HG02870 (cell line): ENCODE measurements at regions not wholly inside any gene's neighbourhood (a gene's known extent, or its start where the extent isn't known, plus 50 kb on each side); places are given as distances from the start of the nearest gene placed in this dataset.

Source experiments
- ATAC-seq: cut with Tn5 transposase; IDR thresholded peaks from one replicate; pipeline ENCODE4 v1.9.1; 2021; ENCODE audit warnings: mild to moderate bottlenecking, moderate library complexity; ENCODE audit not compliant: unreplicated experiment

DNA sequence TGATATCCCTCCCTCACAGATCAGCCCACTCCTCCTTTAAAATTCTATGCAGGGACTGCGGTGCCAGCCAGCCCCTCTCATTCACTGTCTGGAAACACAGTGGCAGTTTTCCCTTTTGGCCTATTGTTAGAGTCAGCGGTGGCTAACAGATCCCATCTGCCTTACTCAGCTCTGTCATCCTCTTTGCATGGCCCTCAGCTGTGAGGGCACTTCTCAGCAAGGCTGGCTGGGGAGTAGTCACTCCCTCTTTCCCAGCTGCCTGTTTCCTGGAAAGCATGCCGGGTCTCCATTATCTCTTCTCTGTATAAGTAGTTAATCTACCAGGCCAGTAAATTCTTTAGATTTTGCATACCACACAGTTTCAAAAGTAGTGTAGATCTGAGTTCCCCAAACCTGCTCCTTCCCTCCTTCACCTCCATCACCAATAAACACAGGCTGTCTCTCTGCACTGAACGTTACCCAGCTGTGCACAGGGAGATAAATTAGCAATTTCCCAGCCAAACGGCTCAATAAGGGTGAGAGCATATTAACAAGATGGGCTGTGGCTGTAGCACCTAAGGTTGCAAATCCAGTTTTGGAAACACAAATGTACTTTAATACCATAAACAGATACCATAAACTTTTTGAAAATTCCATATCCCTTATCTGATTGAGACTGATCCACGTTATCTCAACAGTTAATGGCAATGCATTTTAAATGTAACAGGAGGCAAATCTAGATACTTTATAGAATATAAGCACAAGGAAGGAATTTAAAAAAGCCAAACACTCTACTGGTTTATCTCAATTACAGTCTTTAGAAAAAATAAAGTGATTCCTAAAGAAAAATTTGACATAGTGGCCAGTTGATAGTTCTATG is 229.3 kb downstream of the ANKRD50 start:
- no peak for ATAC-seq

DNA sequence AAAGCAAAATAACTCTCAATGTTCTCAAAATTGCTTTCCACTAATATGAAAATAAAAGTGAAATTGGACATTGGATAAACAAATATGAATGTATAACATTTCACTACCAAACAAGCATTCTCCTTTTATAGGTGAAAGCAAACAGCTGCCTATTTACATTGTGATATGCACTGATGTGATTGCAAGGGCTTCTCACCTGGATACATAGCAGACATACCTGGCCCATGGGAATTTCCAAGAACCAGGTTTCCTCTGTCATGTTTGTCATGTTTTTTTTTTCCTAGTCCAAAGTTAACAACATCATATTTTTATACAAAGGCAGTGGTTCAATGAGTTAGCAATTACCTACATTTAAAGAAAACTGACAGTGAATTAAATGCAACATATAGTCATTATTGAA is 228.5 kb downstream of the ANKRD50 start:
- ATAC-seq = no peak

GRCh38 chr4:124484940-124485339 is 227.6 kb downstream of the ANKRD50 start:
- no peak for ATAC-seq

DNA sequence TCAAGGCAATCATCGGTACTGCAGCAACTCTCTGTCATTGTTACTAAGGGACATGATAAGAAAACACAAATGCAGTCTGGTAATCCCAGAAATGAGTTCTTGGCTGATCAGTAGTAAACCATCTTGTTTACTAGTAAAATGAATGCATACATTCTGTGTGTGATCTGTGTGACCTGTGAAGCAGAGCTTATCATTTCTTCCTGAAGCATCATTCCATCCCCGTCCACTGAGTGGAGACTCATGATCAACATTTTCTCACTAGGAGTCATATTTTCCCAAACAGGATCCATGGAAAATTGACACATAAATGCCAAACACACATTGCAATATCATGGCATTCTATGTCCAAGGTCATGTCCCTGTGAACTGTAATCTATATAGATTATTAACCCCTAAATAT is 226.1 kb downstream of the ANKRD50 start:
- ATAC-seq = no peak

DNA sequence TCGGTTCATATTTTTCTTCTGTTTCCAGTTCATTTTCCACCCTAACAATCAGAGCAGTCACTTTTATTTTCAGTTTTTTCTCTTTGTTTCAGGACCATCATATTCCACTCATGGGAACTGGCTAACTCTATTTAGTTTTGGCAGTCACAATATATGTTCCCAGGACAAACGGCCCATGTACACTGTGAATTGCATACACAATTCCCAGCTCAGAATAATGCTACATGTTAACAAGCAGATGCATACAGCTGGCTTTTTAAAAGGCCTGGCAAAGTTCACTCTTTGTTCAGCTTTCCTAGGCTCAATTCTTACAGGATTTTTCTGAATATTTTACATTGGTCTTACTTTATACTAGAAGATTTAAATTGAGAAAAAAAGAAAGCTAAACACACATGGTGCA is 224.9 kb downstream of the ANKRD50 start:
- ATAC-seq = no peak

GRCh38 chr4:124491361-124492145 is 221.0 kb downstream of the ANKRD50 start:
- ATAC-seq = no peak

DNA sequence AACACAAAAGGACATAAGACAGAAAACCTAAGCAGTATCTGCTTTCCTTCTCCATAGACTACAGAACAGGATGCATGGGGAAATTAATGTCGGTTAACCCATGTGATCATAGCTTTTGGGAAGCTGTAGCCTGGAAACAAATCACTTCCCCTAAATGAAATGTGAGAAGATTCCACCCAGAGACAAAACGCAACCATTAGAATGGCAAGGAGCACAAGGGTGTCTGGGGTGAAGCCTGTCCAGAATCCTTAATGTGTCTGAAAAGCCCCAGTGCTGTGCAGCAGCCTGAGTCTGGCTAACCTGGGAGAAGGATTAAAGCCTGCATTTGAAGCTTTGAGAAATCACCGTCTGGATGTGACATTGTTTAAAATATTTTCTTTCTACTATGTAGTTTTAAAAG is 213.3 kb downstream of the ANKRD50 start:
- no peak for ATAC-seq

- no peak for ATAC-seq
Measured at GRCh38 chr4:124501576-124501975, 211.0 kb downstream of the ANKRD50 start.

GRCh38 chr4:124504431-124504830 is 208.1 kb downstream of the ANKRD50 start:
- no peak for ATAC-seq

GRCh38 chr4:124505211-124505610 is 207.3 kb downstream of the ANKRD50 start:
- ATAC-seq = no peak

GRCh38 chr4:124509151-124509550 is 203.4 kb downstream of the ANKRD50 start:
- ATAC-seq = no peak

DNA sequence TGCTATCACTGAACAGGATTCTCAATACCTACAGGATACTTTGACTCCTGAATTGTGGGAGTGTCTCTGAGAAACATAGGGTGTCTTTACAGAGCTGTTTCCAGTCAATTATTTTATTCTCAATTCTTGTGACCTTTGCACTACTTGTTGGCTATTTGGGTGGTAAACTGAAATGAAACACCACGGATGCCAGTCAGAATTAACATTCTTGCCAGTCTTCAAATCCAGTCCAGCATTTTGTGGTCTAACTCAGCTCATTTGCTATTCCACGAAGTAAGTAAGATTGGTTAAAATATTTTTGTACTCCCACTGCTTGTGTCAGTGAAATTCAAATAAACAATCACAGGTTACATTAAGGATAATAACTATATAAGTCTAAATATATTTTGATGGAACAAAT is 197.9 kb downstream of the ANKRD50 start:
- ATAC-seq = no peak

- ATAC-seq = no peak
Measured at GRCh38 chr4:124515591-124515990, 196.9 kb downstream of the ANKRD50 start.

GRCh38 chr4:124519196-124519595 is 193.3 kb downstream of the ANKRD50 start:
- ATAC-seq = no peak

GRCh38 chr4:124523816-124524215 is 188.7 kb downstream of the ANKRD50 start:
- ATAC-seq = no peak

- ATAC-seq = no peak
Measured at GRCh38 chr4:124525524-124525923, 187.0 kb downstream of the ANKRD50 start.

DNA sequence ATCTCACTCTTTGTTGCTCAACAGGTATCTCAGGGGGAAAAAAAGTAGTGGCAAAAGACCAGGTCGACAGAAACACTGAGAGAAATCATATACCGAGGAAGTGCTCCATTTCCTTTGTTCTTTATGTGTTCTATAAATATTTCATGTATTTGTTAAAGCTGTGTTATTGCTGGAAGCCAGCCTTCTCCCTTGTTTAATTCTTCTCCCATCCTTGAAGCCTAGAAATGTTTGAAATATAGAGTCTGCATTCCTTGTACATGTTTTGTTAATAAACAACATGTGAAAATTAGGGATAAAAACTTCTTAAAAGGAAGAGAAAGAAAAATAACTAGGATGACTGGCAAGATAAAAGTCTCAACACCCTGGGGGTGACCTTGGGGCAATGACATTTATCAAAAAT is 186.2 kb downstream of the ANKRD50 start:
- ATAC-seq = no peak

DNA sequence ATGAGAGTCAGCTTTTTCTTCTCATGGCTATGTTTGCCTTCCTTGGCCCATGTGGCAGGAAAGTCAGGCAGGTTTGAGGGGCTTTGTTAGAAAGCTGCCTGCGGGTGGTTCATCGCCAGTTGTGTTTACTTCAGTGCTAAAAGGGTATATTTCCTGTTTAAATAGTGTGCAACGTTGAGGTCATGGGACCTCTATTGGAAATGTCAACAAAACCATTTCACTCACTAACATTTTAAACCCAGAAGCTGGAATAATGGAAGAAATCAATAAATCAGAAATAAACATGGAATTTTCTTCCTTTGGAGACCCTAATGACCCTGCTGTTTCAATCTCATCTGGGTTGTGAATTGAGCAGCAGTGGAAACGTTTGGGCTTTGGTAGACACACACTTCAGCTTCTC is 185.8 kb downstream of the ANKRD50 start:
- no peak for ATAC-seq

DNA sequence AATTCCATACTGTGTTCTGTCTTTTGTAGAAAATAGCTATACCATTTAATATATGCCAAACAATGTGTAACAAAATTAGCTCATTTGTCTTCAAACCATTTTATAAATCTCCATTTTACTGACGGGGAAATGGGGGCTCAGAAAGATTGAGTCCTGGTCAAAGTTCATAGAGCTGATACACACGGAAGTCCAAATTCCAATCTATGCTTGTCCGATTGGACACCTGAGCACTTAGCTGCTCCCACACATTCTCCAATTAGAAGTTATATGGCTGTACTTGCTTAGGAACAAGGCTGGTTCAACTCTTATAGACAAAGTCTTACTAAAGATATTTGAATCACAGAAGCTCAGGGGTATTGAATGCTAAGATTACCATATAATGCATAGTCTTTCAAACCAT is 185.2 kb downstream of the ANKRD50 start:
- ATAC-seq = no peak

DNA sequence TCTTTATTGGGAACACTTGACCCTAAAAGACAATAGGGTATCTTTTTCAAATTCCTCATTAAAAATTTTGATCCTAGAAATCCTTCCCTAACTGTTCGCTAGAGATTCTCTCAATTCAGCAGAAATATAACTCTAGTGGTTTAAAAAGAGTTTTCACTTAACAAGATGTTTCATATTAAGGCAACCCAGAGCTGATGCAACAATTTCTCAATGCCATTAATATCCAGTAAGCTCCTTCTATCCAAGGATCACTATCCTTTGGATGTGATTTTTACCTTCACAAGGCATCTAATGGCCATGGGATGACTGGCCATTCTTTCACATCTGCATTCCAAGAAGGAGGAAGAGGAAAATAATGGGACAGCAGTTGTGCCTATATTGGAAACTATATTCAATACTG is 183.4 kb downstream of the ANKRD50 start:
- ATAC-seq = no peak

DNA sequence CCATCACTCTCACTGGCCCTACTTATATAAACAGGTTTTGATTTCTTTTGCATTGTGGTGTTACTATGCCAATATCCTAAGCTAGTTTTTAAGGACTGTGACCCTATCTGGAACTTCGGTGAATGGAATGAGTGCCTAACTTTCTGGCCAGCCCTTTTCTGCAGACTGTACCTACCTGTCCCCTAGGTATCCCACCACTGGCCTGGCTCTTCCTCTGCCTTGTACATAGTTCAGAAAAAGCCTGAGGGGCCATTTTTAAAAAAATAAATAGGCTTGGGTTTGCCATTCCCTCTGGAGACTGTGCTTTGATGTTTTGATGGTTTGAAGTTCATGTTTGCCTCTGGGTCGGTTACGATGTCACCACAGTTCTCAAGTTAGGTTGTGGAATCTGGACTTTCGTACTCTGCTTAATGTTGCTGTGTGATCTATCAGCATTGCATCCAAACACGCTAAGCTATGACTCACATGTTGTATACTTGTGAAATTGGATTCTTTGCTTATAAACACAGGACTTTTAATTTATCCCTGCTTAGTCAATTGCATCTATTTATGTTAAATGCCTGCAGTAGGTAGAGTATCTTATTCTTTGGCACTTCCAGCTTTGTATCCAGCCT is 182.0 kb downstream of the ANKRD50 start:
- no peak for ATAC-seq

GRCh38 chr4:124534131-124534530 is 178.4 kb downstream of the ANKRD50 start:
- no peak for ATAC-seq
